Heart right ventricle (tissue), 16 donors: ENCODE measurements at regions not wholly inside any gene's neighbourhood (a gene's known extent, or its start where the extent isn't known, plus 50 kb on each side); places are given as distances from the start of the nearest gene placed in this dataset.
"Not testable (repeated sequence)": the region's sequence is repeated elsewhere in the genome, so short reads cannot be mapped to it uniquely, and the experiment has no call there.

ENCODE experiments used
- ATAC-seq, 8 donors: fragments of 200-7000 bp; cut with Tn5 transposase; one replicate each; pipeline ENCODE4 v1.9.1; 2020; ENCODE audit warnings: mild to moderate bottlenecking in 8 of 8, moderate library complexity in 8 of 8, moderate number of reproducible peaks in 1 of 8
- DNase-seq, 2 donors: peaks; one replicate each; pipeline ENCODE4 v3.0.0-alpha.2; 2020
- H3K27ac ChIP-seq, 10 donors: fragments of 200-600 bp; sonication (generic) in 2 of 10; one replicate each; pipeline versions ENCODE4 v1.5.0 to v1.8.0; 2020 to 2022; ENCODE audit warnings: mild to moderate bottlenecking in 3 of 10
- H3K27me3 ChIP-seq, 7 donors: fragments of 200-600 bp; one replicate each; pipeline ENCODE4 v1.8.0; 2021 to 2022; ENCODE audit warnings: mild to moderate bottlenecking in 2 of 7
- H3K36me3 ChIP-seq, 9 donors: fragments of 200-600 bp; sonication (generic) in 1 of 9; one replicate each; pipeline versions ENCODE4 v1.5.0 to v1.8.0; 2020 to 2022; ENCODE audit warnings: mild to moderate bottlenecking in 2 of 9
- H3K4me1 ChIP-seq, 9 donors: fragments of 200-600 bp; sonication (generic) in 1 of 9; one replicate each; pipeline versions ENCODE4 v1.5.0 to v1.8.0; 2020 to 2022; ENCODE audit warnings: mild to moderate bottlenecking in 4 of 9
- H3K4me3 ChIP-seq, 10 donors: fragments of 200-600 bp; sonication (generic) in 2 of 10; one replicate each; pipeline versions ENCODE4 v1.5.0 to v1.8.0; 2020 to 2022; ENCODE audit warnings: mild to moderate bottlenecking in 7 of 10, moderate library complexity in 2 of 10
- H3K9me3 ChIP-seq, 11 donors: fragments of 200-600 bp in 10 of 11; sonication (generic) in 2 of 11; one replicate each; pipeline versions ENCODE4 v1.5.0 to v1.8.0; 2013 to 2022; ENCODE audit warnings: mild to moderate bottlenecking in 2 of 11, control low read depth in 1 of 11, moderate library complexity in 1 of 11
- CTCF ChIP-seq, 9 donors: fragments of 200-600 bp; sonication (generic) in 2 of 9; IDR thresholded peaks; one replicate each; pipeline versions ENCODE4 v1.5.0 to v1.8.0; 2021 to 2022; ENCODE audit warnings: antibody characterized with exemption in 9 of 9, mild to moderate bottlenecking in 5 of 9, moderate library complexity in 1 of 9
- WGBS, 2 donors: extraction: QIAGEN DNeasy Blood & Tissue Kit; methylation state at CpG; one replicate each; pipeline ENCODE4 v1.1.7; 2013; ENCODE audit warnings: inconsistent platforms in 1 of 2; 5-methylcytosine and 5-hydroxymethylcytosine counted together
- intact Hi-C, 10 donors: fragments of 100-400 bp; cut with DNase I; formaldehyde crosslinking; loops; one replicate each; pipeline versions ENCODE4 v1.11.1 to v1.14.2; 2022
- donor health status: Arrhythmogenic right ventricular cardiomyopathy.
- donor health status: ischemic (EF 13 %, LVEDD 7.1; RV severe dilation, severe dysfunction).
- donor health status: healthy with polysubstance abuse.
- donor health status: DM: no; HTN: yes; CAD: no.
- donor health status: DM: no; HTN: no; CAD: no.
- donor health status: ischemic (EF 25% LVEDD 6.9; RV normal size, moderate dysfunction).
- donor health status: ischemic (EF 25% LVEDD 5.7; RV mildly dilated, moderate dysfunction).
- donor health status: healthy.
- donor health status: DM: yes; HTN: yes; CAD: no.
- donor health status: Ischemic cardiomyopathy.
- donor health status: ischemic (EF 35%, LVEDD 5.7; RV mildly dilated, moderate dysfunction).
- donor health status: nonischemic (EF 11% LVEDD 7.7; RV severe dilation, severe dysfunction).
- donor health status: DM: yes; HTN: yes; CAD: no.
- donor health status: PGD.
- donor health status: ischemic (EF 29% LVEDD 5.4; RV normal size, mild dysfunction).
- donor health status: nonischemic (EF 23%, LVEDD 6.1; RV moderate dilation, normal function).

- 43 to 47% methylated on average over 5 of the region's 5 CpGs for WGBS, 2 donors
- Histone ChIP-seq H3K27ac (no peak overlapping the region), H3K9me3 (no peaks in the 10 kb centered on the region), H3K36me3 (no peaks in the 10 kb centered on the region), H3K4me1 (no peaks in the 10 kb centered on the region), H3K4me3 (no peak overlapping the region), H3K27me3 (peaks cover 0 to 7% (median 0%) of the 10 kb centered on the region in 7 donors)
- no peak for ATAC-seq
- no peak for DNase-seq
- intact Hi-C loops, result no loop called here
- no peak for TF ChIP-seq CTCF (IDR thresholded peaks at IDR 0.05)
Observed at GRCh38 chr10:9381733-9382532, 1327.4 kb downstream of the GATA3 start.

- ATAC-seq (no peak), DNase-seq (no peak)
- no peak for TF ChIP-seq CTCF (IDR thresholded peaks at IDR 0.05)
- no peaks in the 10 kb centered on the region for H3K36me3 ChIP-seq
- H3K27ac ChIP-seq, result no peak overlapping the region
- H3K27me3 ChIP-seq, result peaks cover 0 to 7% (median 0%) of the 10 kb centered on the region in 7 donors
- 59 to 60% methylated on average over 3 of the region's 3 CpGs for WGBS, 2 donors
- no peak overlapping the region for H3K4me3 ChIP-seq
- no peaks in the 10 kb centered on the region for H3K4me1 ChIP-seq
- H3K9me3 ChIP-seq, result no peaks in the 10 kb centered on the region
- intact Hi-C loops, result no loop called here
Observed at GRCh38 chr10:9382533-9382866, 1328.0 kb downstream of the GATA3 start.

GRCh38 chr10:9390516-9390915, 1336.0 kb downstream of the GATA3 start:
- DNase-seq (no peak), ATAC-seq (no peak)
- no peak overlapping the region for H3K4me3 ChIP-seq
- H3K4me1 ChIP-seq, result no peaks in the 10 kb centered on the region
- H3K27me3 ChIP-seq, result no peaks in the 10 kb centered on the region
- no peak overlapping the region for H3K27ac ChIP-seq
- WGBS, 2 donors, result 80 to 91% methylated on average over 3 of the region's 3 CpGs
- peaks cover 0 to 3% (median 0%) of the 10 kb centered on the region in 11 donors for H3K9me3 ChIP-seq
- intact Hi-C loops, result no loop called here
- TF ChIP-seq CTCF (IDR thresholded peaks at IDR 0.05), result no peak
- H3K36me3 ChIP-seq, result no peaks in the 10 kb centered on the region

DNA sequence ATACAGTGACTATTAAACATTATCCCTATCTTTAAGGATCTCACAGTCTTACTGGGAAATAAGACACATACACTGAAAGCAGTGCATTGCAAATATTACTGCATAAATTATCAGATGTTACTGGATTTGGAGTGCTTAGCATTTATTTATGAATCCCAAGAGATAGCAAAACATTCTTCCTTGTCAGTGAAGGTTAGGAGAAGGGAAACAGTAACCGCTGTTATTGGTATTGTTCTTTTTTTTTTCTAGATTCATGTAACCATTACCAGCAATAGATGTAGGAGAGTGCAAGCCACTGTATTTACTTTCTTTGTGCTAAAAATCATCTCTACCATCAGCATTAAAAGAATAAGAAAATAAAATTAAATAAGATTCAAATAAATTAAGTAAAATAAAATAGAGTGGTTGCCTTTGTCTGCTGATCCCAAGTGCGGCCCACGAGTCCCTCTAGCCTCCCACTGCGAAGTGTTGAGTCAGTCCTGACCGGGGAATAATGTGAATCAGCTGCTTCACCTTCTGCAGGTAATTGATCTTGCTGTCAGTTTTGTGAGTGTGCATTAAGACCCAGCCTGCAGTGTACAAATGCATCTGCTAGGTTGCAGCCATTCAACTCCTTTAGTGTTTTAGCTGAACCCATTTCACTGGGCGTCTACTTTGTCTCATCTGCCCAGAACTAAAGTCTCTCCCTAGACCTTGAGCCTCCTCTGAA, 1344.9 kb downstream of the GATA3 start:
- no peaks in the 10 kb centered on the region for H3K4me1 ChIP-seq
- no peak overlapping the region for H3K27ac ChIP-seq
- H3K4me3 ChIP-seq, result no peak overlapping the region
- intact Hi-C loops, result no loop called here
- WGBS, 2 donors, result 78 to 89% methylated on average over 6 of the region's 6 CpGs
- no peaks in the 10 kb centered on the region for H3K36me3 ChIP-seq
- ATAC-seq (no peak), DNase-seq (no peak)
- no peaks in the 10 kb centered on the region for H3K27me3 ChIP-seq
- H3K9me3 ChIP-seq, result no peaks in the 10 kb centered on the region
- no peak for TF ChIP-seq CTCF (IDR thresholded peaks at IDR 0.05)

- H3K4me3 ChIP-seq, H3K4me1 ChIP-seq, H3K27ac ChIP-seq, DNase-seq, H3K9me3 ChIP-seq, H3K27me3 ChIP-seq, H3K36me3 ChIP-seq, intact Hi-C loops, ATAC-seq: not testable (repeated sequence)
- WGBS, 2 donors, result 88 to 89% methylated on average over 11 of the region's 11 CpGs
Observed at GRCh38 chr10:9402067-9402466, 1347.6 kb downstream of the GATA3 start.

GRCh38 chr10:9402507-9403195, 1348.2 kb downstream of the GATA3 start:
- intact Hi-C loops, H3K36me3 ChIP-seq, H3K4me1 ChIP-seq, ATAC-seq, H3K27ac ChIP-seq, DNase-seq, H3K4me3 ChIP-seq, H3K27me3 ChIP-seq: not testable (repeated sequence)
- WGBS, 2 donors, result 71 to 77% methylated on average over 9 of the region's 9 CpGs
- peaks cover 0 to 11% (median 0%) of the 10 kb centered on the region in 11 donors for H3K9me3 ChIP-seq

DNA sequence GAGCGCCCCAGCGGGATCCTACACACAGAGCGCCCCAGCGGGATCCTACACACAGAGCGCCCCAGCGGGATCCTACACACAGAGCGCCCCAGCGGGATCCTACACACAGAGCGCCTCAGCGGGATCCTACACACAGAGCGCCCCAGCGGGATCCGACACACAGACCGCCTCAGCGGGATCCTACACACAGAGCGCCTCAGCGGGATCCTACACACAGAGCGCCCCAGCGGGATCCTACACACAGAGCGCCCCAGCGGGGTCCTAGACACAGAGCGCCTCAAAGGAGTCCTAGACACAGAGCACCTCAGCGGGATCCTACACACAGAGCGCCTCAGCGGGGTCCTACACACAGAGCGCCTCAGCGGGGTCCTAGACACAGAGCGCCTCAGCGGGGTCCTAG, 1352.7 kb downstream of the GATA3 start:
- not testable (repeated sequence) for ATAC-seq

More for the DNA sequence above, 1352.7 kb downstream of the GATA3 start:
- H3K36me3 ChIP-seq, H3K4me3 ChIP-seq, H3K27me3 ChIP-seq, H3K27ac ChIP-seq, DNase-seq, H3K4me1 ChIP-seq, intact Hi-C loops: not testable (repeated sequence)
- H3K9me3 ChIP-seq, result peaks cover 0 to 11% (median 0%) of the 10 kb centered on the region in 11 donors
- WGBS, 2 donors, result 91 to 97% methylated on average over 28 to 29 of the region's 29 CpGs
